HUES48 (cell line): ENCODE measurements at regions not wholly inside any gene's neighbourhood (a gene's known extent, or its start where the extent isn't known, plus 50 kb on each side); places are given as distances from the start of the nearest gene placed in this dataset.

Experiments used
- H3K27ac ChIP-seq: one replicate; pipeline ENCODE4 v1.7.0; 2013; ENCODE audit warnings: low read depth, low read length, inconsistent platforms
- H3K27me3 ChIP-seq: 2 replicates; pipeline ENCODE4 v1.6.1; 2013; ENCODE audit warnings: mild to moderate bottlenecking, low read length; ENCODE audit not compliant: control insufficient read depth, insufficient read depth
- H3K36me3 ChIP-seq: 2 replicates; pipeline ENCODE4 v1.6.1; 2013; ENCODE audit warnings: low read length; ENCODE audit not compliant: control insufficient read depth, insufficient read depth
- H3K4me1 ChIP-seq: 2 replicates; pipeline ENCODE4 v1.6.1; 2013; ENCODE audit warnings: mild to moderate bottlenecking, low read length; ENCODE audit not compliant: control insufficient read depth, insufficient read depth
- H3K4me3 ChIP-seq: 2 replicates; pipeline ENCODE4 v1.5.1; 2013; ENCODE audit warnings: mild to moderate bottlenecking, low read depth, low read length
- H3K9ac ChIP-seq: 2 replicates; pipeline ENCODE4 v1.6.1; 2013; ENCODE audit warnings: mild to moderate bottlenecking, low read depth, low read length, moderate library complexity
- H3K9me3 ChIP-seq: 2 replicates; pipeline ENCODE4 v1.6.1; 2013; ENCODE audit warnings: low read length; ENCODE audit not compliant: control insufficient read depth, insufficient read depth

DNA sequence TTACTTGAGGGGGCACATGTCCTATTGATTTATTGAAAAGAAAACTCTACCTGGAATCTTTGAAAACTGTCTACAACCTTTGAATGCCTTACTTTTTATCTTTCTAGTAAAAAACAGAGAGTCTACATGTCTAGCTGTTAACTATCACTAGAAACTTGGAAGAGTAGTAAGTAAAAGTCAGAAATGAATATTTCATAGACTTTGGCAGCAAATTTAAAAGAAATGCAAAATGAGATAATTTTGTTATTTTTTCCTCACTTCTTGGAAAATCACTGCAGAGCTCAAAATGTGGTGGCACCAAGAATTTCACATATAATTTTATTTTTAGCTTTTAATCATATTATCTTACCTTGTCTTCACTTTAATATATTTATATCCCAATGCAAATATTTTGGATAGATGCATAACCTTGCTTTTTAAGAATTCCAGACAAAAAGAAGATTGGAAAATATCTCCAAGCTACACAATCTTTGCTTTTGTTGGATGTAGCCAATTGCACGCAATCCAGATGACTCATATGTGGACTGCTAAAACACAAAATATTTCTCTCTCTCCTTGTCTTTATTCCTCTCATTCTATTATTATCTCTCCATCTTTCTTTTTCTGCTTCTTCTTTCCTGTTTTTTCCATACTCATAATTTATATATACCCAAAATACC, 92.2 kb upstream of the DSEL start:
- H3K9ac ChIP-seq, result no peak overlapping the region
- H3K4me3 ChIP-seq, result no peak overlapping the region
- no peaks in the 10 kb centered on the region for H3K36me3 ChIP-seq
- no peaks in the 10 kb centered on the region for H3K9me3 ChIP-seq
- H3K27ac ChIP-seq, result no peak overlapping the region
- H3K4me1 ChIP-seq, result peaks cover 14% of the 10 kb centered on the region
- no peaks in the 10 kb centered on the region for H3K27me3 ChIP-seq

DNA sequence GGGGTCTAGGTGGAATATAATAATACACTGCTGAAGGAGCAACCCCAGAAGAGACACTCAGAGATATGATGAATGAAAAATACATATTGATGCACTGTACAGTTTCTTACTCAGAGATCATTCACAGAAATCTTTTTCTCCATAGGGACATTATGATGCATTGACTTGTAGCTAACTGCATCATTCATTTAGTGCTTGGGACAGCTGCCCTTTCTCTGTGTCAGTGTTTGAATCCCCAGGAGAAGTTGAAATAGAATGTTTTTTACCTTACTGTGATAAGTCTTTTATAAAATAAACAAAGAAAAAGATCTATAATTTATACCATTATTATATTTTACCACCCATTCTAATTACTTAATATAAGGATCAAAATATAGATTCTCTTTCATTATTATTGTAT, 91.7 kb upstream of the DSEL start:
- no peak overlapping the region for H3K9ac ChIP-seq
- no peaks in the 10 kb centered on the region for H3K27me3 ChIP-seq
- peaks cover 14% of the 10 kb centered on the region for H3K4me1 ChIP-seq
- H3K4me3 ChIP-seq, result no peak overlapping the region
- H3K27ac ChIP-seq, result no peak overlapping the region
- no peaks in the 10 kb centered on the region for H3K36me3 ChIP-seq
- peaks cover 2% of the 10 kb centered on the region; the same call in 1 of the 2 replicates for H3K9me3 ChIP-seq

DNA sequence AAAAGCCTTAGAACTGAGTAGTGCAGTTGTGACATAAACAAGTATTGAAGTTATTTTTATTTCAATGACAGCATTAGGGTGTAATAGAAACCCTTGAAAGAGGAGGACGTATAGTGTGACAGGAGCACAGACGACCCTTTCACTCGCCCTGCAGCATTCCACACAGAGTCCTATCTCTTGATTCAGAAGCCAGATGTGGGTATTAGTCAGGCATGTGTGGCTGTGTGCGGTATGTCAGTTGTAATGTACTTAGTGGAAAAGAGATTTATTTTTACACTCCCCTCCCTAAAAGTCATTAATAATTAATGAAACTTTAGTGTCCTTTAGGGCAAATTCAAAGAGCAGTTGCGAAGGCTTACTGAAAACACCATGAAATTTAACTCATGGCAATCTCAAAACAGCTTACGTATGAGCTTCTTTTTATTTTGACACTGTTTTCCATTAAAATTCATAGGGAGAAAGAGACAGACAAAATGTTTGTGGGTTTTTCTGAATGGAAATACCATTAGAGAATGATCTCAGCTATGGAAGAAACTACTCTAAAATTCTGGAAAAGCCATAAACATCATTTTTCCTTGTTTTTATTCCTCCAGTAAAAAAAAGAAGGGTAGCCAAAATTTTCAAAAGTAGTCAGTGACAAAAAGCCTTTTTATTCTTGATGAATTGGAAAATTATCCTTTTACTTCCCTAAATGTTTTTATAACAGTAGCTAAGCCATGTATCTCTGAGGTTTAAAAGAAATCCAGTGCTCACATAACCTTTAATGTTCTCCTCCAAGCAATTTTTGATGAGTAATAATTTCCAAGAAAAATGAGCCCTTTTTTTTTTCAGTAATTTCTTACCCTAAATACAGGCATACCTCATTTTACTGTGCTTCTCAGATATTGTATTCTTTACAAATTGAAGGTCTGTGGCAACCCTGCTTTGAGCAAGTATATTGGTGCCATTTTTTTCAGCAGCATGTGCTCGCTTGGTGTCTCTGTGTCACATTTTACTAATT, 84.0 kb upstream of the DSEL start:
- Histone ChIP-seq H3K9ac (no peak overlapping the region), H3K36me3 (no peaks in the 10 kb centered on the region), H3K4me3 (no peak overlapping the region), H3K27me3 (no peaks in the 10 kb centered on the region), H3K27ac (no peak overlapping the region), H3K4me1 (no peaks in the 10 kb centered on the region), H3K9me3 (peaks cover 10% of the 10 kb centered on the region; the same call in 1 of the 2 replicates)

DNA sequence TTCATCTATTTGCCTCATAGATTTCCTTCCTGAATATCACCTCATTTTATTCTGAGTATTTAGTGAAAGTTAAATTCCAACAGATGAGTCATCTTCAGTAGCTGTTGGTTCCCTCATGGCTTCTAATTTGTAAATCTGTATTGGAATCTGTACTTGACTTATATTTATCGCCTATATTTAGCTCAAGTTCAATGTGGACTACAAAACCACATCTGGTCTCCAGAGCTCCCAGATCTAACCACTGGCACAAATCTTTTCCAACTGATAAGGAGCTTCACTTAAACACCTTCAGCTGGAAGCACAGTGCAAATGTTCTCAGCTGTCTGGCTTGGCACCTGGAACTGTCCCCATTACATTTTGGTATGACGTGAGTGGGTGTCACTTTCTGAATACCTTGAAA, 82.8 kb upstream of the DSEL start:
- H3K36me3 ChIP-seq, result no peaks in the 10 kb centered on the region
- H3K4me1 ChIP-seq, result no peaks in the 10 kb centered on the region
- peaks cover 11% of the 10 kb centered on the region; the same call in 1 of the 2 replicates for H3K9me3 ChIP-seq
- H3K9ac ChIP-seq, result no peak overlapping the region
- H3K27ac ChIP-seq, result no peak overlapping the region
- H3K4me3 ChIP-seq, result no peak overlapping the region
- H3K27me3 ChIP-seq, result no peaks in the 10 kb centered on the region

- Histone ChIP-seq H3K9ac (no peak overlapping the region), H3K36me3 (no peaks in the 10 kb centered on the region), H3K27me3 (no peaks in the 10 kb centered on the region), H3K9me3 (peaks cover 5% of the 10 kb centered on the region; the same call in 1 of the 2 replicates), H3K27ac (no peak overlapping the region), H3K4me1 (no peaks in the 10 kb centered on the region), H3K4me3 (no peak overlapping the region)
These were observed 81.2 kb upstream of the DSEL start for GRCh38 chr18:67597759-67598158.

DNA sequence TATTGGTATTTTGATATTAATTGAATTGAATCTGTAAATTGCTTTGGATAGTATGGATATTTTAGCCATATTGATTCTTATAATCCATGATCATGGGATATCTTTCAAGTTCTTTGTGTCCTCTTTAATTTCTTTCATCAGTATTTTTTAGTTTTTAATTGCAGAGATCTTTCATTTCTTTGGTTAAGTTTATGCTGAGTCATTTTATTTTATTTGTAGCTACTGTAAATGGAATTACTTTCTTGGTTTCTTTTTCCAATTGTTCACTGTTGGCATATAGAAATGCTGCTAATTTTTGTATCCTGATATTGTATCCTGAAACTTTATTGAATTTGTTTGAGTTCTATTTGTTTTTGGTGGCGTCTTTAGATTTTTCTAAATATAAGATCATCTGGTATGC, 79.5 kb upstream of the DSEL start:
- no peaks in the 10 kb centered on the region for H3K36me3 ChIP-seq
- H3K4me3 ChIP-seq, result no peak overlapping the region
- no peak overlapping the region for H3K9ac ChIP-seq
- no peak overlapping the region for H3K27ac ChIP-seq
- 0 out of 2 replicates have a peak, but pooled peaks cover 4% of the 10 kb centered on the region for H3K9me3 ChIP-seq
- no peaks in the 10 kb centered on the region for H3K4me1 ChIP-seq
- no peaks in the 10 kb centered on the region for H3K27me3 ChIP-seq

DNA sequence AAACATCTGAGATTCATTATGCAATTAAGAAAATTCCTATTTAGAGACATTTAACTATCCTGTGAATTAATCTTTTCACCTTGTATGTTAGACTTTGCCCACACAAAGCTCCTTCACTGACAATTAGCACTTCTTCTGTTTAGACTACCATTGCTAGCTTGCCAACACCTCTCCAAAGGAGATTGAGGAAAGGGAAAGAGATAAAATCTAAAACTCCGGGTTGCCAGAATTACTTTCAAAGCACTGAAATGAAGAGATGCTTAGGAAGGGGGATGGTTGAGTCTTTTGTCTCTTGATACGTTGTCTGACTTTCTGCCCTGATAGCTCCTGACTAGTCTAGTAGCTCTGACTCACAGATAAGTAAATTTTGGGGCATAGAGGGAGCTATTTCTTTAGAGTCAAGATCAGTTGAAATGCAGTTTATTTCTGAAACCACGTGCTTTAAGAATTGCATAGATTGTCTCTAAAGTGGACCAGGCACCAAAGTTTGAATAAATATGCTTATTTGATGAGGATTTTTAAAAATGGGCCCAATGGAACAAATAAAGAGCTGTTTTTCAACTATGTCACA, 74.1 kb upstream of the DSEL start:
- Histone ChIP-seq H3K4me1 (no peaks in the 10 kb centered on the region), H3K36me3 (no peaks in the 10 kb centered on the region), H3K9me3 (0 out of 2 replicates have a peak, but pooled peaks cover 3% of the 10 kb centered on the region), H3K27ac (no peak overlapping the region), H3K27me3 (no peaks in the 10 kb centered on the region), H3K4me3 (no peak overlapping the region), H3K9ac (no peak overlapping the region)

- Histone ChIP-seq H3K9me3 (no peaks in the 10 kb centered on the region), H3K4me3 (no peak overlapping the region), H3K9ac (no peak overlapping the region), H3K27ac (no peak overlapping the region), H3K36me3 (no peaks in the 10 kb centered on the region), H3K27me3 (no peaks in the 10 kb centered on the region), H3K4me1 (no peaks in the 10 kb centered on the region)
These were observed 72.8 kb upstream of the DSEL start for GRCh38 chr18:67589325-67589724.

GRCh38 chr18:67586101-67586500, 69.6 kb upstream of the DSEL start:
- no peak overlapping the region for H3K4me3 ChIP-seq
- H3K4me1 ChIP-seq, result peaks cover 16% of the 10 kb centered on the region
- H3K27me3 ChIP-seq, result no peaks in the 10 kb centered on the region
- H3K36me3 ChIP-seq, result no peaks in the 10 kb centered on the region
- H3K27ac ChIP-seq, result no peak overlapping the region
- no peak overlapping the region for H3K9ac ChIP-seq
- H3K9me3 ChIP-seq, result no peaks in the 10 kb centered on the region

DNA sequence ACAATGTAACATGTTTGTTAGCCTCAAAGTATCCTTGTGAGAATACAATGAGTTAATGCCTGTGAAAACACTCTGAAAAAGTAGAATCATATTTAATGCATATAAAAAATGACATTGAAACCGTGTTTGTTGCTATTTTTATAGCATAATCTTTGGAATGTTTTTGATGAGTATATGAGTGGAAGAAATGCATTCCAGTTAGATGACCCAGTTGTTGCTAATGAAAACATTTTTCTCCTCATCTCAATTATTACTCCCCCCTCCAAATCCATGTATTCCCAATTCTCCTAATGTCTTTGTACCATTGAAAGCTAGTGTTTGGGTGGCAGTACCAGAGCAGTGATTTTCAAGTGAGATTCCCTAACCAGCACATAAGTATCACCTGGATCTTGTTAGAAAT, 67.1 kb upstream of the DSEL start:
- H3K4me3 ChIP-seq, result no peak overlapping the region
- H3K9me3 ChIP-seq, result no peaks in the 10 kb centered on the region
- no peaks in the 10 kb centered on the region for H3K27me3 ChIP-seq
- no peak overlapping the region for H3K27ac ChIP-seq
- no peaks in the 10 kb centered on the region for H3K36me3 ChIP-seq
- peaks cover 16% of the 10 kb centered on the region for H3K4me1 ChIP-seq
- no peak overlapping the region for H3K9ac ChIP-seq

GRCh38 chr18:67582488-67582887, 66.0 kb upstream of the DSEL start:
- H3K27ac ChIP-seq, result peak overlapping the region; percentile 8

More at GRCh38 chr18:67582488-67582887, 66.0 kb upstream of the DSEL start:
- H3K9me3 ChIP-seq, result no peaks in the 10 kb centered on the region
- H3K4me1 ChIP-seq, result peaks cover 16% of the 10 kb centered on the region
- H3K4me3 ChIP-seq, result no peak overlapping the region
- H3K9ac ChIP-seq, result no peak overlapping the region
- no peaks in the 10 kb centered on the region for H3K27me3 ChIP-seq
- H3K36me3 ChIP-seq, result no peaks in the 10 kb centered on the region
